RCC 7860 (cell line): ENCODE measurements at regions not wholly inside any gene's neighbourhood (a gene's known extent, or its start where the extent isn't known, plus 50 kb on each side); places are given as distances from the start of the nearest gene placed in this dataset.

ENCODE experiments used
- DNase-seq: peaks from one replicate; pipeline ENCODE4 v3.0.0-alpha.2; 2015; ENCODE audit warnings: low spot score
- FAIRE-seq: peaks from 2 replicates; lab custom pipeline; 2012; peaks lifted over from hg19 to GRCh38; lab: Jason Lieb, UNC

DNA sequence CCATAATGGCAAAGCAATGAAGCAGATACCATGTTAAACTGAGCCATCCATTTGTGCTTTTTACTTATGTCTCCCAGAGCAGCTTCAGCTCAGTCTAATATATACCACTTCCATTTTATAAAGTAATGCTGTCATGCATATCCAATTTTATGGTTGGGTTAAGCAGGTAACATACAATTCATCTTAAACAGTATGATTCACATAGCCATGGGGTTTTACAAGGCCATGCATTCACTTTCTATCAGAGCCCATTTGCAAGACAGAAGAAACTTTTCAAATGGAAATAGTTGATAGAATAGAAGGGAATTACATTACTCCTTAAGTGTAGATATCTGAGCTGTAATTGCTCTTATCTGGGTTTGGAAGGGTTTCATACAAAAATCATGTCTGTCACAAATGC, 580.5 kb upstream of the CXADR start:
- FAIRE-seq (no peak), DNase-seq (no peak)

DNA sequence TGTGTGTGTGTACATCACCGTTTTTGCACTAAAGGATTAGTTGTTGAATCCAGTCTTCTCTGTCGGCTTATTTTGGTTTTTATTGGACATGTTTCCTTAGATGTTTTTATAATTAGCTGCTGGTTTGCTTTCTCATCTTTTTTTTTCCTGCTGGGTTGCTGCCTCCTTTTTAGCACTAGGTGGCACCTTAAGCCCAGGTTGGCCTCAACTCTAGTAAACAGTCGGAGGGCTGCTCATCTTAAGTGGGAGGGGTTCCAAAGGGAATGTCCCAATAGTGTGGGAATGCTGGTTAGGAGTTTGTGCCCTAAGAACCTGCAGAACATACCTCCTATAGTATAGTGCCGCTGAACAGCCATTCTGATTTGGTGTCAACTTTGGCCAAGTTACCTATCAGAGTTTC, 570.1 kb upstream of the CXADR start:
- no peak for FAIRE-seq
- DNase-seq, result no peak

DNA sequence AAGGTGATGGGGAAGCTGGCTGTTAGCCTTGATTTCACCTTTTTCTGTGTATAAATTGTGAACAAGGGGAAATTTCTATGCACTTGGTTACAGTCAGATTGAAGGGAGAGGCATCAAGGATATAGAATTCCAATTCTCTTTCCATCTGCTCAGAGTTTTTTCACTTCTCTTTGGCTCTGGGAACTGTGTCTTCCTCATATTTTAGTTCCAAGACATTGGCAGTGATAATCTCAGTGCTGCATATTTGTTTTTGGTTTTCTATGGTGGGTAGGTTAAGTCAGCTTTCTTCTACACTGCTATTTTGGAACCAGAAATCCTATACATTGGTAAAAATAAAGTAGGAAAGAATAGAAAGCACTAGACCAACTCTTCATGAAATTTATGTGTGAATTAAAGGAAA, 569.6 kb upstream of the CXADR start:
- FAIRE-seq, result no peak

DNA sequence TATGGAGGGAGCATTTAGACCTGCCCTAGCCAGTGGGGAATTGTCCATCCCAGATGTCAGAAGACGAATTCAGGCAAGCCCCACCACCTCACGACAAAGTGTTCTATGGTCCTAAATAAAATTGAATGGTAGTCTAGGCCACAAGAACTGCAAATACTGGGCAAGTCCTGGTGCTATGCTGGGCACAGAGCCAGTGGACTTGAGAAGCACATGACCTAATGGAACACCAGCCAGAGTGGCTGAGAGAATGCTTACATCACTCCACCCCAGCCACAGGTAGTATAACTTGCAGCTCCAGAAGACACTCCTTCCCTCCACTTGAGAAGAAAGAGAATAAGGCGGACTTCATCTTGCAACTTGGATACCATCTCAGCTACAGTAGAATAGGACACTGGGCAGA, 567.3 kb upstream of the CXADR start:
- FAIRE-seq, result no peak
- DNase-seq, result no peak

More for the DNA sequence above, 569.6 kb upstream of the CXADR start:
- DNase-seq, result no peak

DNA sequence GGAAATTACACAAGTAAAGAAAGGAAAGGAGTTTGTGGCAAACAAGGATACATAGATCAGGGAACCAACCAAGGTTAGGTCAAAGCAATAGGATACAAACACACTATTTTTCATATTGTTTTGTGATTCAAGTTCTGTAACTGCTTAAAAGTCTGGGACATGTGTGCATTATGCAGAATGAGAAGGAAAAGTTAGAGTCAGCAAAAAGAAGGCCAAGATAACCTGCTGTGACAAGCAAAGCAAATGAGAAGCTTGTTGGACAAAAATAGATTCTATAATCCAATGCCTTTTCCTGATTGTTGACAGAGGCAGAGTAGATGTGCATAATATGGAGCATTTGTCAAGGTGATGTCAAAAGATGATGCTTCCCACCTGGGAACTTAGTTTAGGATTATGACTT, 556.0 kb upstream of the CXADR start:
- no peak for FAIRE-seq

DNA sequence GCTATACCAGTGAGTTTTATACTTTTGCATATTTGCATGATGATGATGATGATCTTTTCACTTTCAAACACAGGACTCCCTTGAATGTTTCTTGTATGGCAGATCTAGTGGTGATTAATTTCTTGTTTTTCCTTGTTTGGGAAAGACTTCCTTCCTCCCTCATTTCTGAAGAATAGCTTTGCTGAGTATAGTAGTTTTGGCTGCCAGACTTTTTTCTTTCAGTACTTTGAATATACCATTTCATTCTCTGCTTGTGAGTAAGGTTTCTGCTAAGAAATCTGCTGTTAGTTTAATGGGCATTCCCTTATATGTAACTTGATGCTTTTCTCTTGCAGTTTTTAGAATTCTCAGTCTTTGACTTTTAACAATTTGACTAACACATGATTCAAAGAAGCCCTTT, 547.4 kb upstream of the CXADR start:
- FAIRE-seq (no peak), DNase-seq (no peak)

More for the DNA sequence above, 556.0 kb upstream of the CXADR start:
- no peak for DNase-seq

DNA sequence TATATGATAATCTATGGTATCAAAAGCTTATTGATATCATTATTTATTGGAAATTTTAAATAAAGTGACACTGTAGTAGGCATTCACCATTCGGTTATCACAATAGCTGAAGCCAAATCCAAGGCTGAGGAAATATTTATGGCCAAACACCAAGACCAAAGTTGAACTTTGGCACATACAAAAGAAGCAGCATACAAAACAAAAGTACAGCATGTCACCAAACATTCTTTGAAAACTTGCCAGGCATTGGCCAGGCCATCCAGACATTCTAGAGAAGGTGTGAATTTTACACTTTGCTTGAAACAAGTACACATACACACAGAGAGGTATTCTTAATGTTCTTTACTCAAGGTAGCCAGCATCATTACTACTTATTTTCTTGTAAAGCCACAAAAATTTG, 544.4 kb upstream of the CXADR start:
- no peak for FAIRE-seq
- DNase-seq, result no peak

DNA sequence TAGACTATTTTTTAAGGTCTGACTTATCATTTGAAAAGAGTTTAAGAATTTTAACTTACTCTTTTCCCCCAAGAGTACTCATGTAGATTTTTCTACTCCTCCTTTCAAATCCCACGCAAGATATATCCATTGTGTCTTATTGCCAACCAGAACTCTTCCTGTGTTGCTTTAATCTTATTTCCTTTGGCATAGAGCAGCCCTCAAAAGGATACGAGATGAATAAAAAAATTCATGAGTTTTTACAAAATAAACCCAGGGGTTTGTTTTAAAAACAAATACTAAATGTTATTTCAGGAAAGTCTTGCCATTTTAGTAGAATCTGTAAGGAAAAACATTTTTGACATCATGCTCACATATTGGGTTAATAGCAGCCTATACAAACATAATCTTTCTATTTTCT, 543.2 kb upstream of the CXADR start:
- no peak for FAIRE-seq
- no peak for DNase-seq

DNA sequence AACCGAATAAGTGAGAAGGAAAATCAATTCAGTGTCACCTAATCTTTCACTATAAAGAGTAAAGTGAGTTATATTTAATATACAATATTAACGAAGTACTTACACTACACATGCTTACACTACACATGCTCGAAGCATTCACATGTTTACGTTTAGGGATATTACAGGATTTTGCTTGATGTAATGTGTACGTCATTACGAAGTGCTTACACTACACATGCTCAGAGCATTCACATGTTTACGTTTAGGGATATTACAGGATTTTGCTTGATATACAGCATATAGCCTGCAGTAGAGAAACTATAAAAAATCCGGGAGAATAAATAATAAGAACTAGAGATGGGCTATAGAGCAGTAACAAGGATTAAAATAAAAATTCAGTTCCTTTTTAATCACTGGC, 538.8 kb upstream of the CXADR start:
- no peak for DNase-seq
- FAIRE-seq, result no peak

DNA sequence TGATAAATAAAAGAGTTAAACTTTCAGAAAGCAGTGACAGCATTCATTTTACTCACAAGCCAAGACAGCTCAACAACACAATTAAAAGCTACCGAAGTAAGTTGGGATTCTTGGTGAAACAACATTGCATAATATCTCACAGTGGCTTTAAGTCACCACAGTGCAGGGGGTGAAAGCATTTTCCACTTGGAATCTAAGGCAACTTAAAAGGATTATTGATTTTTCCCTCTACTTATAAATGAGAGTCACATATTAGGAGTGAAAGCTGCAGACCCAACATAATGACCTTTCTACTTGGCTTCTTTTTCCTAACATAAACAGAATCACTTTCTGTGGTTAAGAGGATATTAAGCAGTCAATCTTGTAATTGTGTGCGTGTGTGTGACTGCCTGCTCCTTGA, 536.6 kb upstream of the CXADR start:
- FAIRE-seq (no peak), DNase-seq (no peak)

DNA sequence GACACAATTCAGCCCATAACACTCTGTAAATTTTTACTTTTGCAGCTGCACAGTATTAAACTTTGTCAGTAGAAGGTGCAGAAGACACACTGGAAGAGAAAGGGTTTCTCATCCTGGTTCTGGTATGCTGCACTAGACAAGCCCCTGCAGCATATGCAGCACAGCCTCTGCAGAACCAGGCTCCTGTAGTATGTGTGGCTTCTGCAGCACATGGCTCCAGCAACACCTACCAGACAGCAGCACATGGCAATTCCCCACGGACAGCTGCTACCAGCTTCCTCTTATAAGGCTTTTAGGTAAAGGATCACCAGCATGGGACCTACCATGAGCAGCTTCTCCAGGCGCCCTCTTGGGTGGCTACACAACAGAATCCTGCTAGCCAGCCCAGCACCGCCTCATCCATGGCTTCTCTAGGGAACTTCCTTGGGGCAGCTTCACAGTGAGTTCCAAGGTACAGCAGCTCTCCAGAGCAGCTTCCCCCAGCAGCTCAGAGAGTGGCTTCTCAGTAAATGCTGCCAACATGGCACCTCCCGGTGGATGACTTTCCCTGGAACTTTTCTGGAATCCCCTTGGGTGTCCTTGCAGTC, 534.4 kb upstream of the CXADR start:
- FAIRE-seq, result no peak
- no peak for DNase-seq

DNA sequence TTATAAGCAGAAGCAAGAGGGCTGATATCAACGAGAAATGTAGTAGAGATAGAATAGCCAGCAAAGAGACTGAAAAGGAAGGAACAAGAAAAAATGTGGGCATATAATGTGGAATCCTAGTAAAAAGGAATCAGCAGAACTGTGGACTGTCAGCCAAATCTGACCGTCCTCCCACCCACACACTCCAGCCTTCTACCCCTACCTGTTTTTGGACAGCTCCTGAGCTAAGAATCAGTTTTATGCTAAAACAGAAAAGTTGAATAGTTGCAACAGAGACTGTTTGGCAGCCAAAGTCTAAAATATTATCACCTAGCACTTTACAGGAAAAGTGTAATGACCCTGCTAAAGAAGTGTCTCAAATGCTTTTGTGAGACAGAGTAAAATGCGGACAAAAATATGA, 533.3 kb upstream of the CXADR start:
- FAIRE-seq (no peak), DNase-seq (no peak)

DNA sequence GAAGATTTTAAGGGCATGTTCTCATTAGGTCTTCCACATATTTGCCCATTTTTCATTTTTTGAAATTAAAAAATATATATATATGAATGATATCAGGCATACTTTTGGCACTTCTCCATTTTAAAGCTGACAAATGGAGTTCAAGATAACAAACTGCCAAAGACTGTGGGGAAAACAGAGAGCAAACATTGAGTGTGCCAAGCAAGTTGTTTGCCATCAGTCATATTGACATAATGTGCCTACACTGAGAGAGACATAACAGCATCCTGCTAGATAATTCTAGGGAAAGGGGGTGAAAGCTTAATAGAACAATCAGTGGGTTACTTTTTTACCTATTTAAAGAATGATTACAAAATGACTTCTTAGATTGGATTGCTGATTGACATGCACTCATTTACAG, 529.4 kb upstream of the CXADR start:
- no peak for FAIRE-seq
- DNase-seq, result no peak

DNA sequence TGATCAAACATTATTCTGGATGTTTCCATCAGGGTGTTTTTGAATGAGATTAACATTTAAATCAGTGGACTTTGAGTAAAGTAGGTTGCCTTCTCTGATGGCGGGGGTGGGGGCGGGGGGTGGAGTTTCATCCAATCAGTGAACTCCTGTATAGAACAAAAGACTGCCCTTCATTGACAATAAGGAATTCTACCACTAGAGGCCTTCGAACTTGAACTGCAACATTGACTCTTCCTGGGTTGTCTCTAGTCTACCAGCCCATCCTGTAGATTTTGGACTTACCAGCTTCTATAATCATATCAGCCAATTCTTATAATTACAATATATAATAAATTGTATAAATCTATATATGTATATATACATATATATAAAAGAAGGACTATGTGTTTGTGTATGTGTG, 520.4 kb upstream of the CXADR start:
- no peak for DNase-seq
- no peak for FAIRE-seq

DNA sequence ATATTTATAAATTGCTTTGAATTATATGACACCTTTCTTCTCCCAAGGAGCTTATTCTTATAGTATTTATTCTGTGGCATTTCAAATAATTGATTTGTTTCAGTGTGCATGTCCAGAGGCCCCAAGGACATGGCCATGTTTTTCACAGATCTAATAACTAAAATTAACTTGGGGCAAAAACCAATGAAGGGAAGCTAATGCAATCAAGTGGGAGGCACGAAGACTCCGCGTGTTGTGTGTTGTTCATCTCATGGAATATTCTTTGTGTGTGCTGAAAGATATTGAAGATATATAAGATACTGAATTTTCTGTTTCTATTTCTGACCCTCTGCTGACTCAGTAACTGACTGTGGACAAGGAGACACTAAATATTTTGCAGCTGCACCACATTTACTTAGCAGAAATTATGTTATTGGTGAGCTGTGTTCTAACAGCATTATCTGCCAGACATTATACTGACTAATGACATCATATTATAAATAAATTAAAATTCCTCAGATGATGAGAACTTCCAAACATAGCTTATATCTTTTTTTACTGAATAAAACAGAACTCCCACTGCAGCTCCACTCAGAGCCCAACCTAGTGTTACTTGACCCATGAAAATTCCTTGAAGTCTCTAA, 519.3 kb upstream of the CXADR start:
- DNase-seq (no peak), FAIRE-seq (no peak)

DNA sequence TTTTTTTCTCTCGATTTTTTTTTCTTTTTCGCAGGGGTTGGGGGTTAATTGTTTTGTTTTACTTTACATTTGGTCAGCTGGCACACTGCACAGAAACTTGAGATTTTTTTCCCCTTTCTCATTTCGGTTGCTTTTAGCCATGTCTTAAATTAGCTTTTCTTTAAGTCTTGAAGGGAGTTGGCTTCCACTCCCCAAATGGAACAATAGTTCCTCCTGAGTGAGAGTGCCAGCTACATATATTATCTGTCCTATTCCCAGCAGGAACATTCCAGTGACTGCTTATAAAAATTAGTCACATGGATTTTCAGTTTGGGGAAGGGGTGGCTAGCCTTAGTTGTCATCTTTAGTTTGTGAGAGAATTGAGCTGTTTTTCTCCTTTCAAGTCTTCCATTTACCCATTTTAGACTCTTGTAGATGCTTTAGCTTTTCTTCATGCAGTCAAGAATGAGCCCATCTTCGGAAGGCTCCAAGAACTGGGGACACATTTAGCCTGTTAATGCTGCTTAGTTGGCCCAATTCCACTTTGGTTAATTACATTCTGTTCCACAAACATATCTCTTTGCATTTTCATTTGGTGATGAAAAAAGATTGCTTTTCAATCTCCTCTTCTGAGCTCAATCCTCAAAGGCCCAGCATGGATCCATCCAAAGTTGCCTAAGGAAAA, 510.1 kb upstream of the CXADR start:
- DNase-seq (no peak), FAIRE-seq (no peak)

DNA sequence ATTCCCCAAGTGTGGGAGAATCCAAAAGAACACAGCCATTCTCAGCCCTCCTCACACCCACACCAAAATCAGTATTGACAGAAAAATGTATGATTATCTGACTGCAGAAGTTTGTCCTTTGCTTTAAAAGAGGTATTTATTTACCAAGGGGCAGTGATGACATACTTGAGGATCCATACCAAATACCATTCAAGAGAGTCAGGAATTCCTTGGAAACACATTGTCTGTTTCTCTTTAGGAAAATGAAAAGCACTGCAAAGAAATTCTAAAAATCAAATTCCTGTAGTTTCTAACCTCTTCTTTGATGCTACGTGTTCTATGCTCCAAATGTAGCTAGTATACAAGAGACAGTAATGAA, 509.6 kb upstream of the CXADR start:
- FAIRE-seq, result no peak
- no peak for DNase-seq

DNA sequence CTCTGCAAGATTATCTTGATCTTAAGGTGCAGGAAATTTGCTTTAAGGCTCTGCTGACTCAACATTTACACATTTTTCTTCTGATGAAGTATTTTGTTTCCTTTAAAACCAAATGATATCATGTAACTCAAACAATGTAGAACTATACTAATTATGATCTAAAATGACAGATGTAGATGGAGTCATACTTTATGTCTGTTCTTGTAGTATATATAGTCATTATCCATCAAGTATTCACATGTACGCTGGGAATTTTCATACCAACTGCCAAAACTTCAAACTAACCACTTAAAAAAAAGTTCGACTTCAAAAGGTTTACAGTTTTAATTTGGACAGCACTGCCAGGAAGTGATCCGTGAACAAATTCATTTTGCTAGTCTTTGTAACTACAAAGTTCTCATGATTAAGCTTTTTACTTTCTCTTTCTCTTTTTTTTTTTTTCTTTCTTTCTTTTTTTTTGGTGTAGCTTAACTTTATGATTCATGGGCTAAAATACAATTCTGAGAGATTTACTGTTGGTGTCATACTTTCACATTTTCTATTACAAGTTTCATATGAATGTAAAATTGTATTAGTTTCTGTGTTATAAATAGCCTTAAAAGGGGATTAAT, 509.0 kb upstream of the CXADR start:
- FAIRE-seq (no peak), DNase-seq (no peak)

DNA sequence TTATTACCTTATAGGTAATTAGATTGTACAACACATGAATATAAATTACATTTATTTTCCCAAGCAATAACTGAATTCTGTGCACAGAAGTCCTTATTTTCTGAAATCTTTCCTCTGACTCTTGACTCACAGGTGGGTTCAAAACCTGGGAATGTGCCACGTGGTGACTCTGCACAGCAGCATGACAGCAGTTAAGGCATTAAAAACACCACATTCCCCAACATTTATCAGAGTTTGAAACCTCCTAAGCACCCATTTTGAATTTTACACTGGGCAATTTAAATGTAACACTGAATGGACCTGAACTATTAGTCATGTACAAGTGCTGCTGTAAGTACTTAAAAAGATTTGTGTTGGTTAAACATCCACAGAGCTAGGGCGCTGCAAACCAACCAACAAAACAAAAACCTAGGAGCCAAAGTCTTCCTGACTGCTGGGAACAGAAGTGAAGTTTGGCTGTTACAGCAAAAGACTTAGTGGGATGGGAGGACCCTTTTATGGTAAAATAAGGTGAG, 480.6 kb upstream of the CXADR start:
- FAIRE-seq, result no peak

DNA sequence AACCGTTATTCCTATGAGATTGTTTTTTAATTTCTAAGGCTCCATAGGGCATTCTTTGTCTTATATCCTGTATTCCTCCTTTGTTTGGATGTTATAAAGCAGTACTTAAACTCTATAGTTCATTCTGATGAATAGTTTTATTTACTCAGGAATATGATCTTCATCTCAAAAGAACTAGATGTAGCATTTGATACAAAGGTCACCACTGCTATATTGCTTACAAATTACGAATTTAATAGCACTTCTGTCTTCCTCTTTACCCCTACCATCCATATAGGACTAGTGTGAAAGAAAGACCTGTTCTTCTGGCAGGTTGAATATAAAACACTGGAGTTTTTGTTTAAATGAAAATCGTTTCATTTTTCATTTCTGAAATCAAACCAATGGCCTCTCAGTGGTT, 468.1 kb upstream of the CXADR start:
- no peak for DNase-seq
- no peak for FAIRE-seq

More for the DNA sequence above, 480.6 kb upstream of the CXADR start:
- DNase-seq, result no peak

DNA sequence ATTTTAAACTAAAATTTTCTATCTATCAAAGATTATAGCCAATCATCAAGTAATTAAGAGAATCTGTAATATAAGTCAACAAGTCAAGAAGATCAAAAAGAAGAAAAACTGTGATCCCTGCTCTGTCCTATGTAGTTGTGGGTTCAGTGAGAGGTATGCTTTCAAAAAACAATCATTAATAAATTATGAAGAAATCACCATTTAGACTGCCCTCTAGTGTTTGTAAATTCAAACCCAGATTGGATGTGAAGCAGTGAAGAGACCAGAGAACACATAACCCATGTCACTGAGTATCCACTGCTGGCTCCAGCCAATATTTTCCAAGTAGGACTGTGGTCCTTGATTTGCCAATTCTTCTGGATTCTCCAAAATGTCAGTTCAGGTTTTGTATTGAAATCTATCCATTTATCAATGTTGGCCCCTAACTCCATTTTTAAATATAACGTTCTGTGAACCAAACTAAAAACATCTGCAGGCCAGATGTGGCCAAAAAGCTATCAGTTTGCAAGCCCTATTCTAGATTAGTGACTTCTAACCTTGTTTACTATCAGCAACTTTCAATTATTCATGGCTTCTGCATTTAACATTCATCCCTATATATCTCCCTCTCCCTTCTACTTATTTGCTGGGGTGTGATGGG, 467.5 kb upstream of the CXADR start:
- FAIRE-seq (no peak), DNase-seq (peak; percentile 22)

DNA sequence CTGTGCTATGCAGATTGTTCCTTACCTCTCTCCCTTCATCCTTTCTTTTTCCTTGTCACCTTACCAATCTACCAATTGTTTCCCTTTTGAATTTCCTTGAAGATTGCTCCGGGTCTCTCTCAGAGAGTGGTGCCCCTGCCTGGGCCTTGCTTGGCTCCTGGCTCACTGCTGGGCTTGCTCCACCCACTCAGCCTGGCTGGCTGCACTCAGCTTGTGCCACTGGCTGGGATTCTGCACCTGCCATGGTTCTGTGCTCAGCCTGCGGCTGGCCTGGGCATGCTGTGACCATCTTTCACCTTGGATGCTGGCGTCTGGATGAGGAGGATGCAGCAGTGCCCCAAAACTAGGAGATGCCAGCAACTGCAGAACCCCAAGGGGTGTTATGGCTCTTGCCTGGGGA, 463.9 kb upstream of the CXADR start:
- DNase-seq (no peak), FAIRE-seq (no peak)
